H1 (cell line): ENCODE measurements at regions not wholly inside any gene's neighbourhood (a gene's known extent, or its start where the extent isn't known, plus 50 kb on each side); places are given as distances from the start of the nearest gene placed in this dataset.

ENCODE experiments used
- CTCF ChIA-PET: fragments of 300-600 bp; sonication (Branson Sonifier 250); formaldehyde crosslinking; loops from one replicate; lab custom pipeline; 2021; ENCODE audit not compliant: partially characterized antibody; lab: Charles Lee
- POLR2A ChIA-PET: fragments of 300-600 bp; sonication (Branson Sonifier 250); formaldehyde crosslinking; loops from one replicate; lab custom pipeline; 2021; ENCODE audit warnings: inconsistent platforms; ENCODE audit not compliant: partially characterized antibody; lab: Charles Lee
- DNase-seq, 2 experiments: peaks; one replicate each; pipeline versions ENCODE4 v3.0.0 to v3.0.0-alpha.2; 2010 to 2022; ENCODE audit warnings: low spot score in 2 of 2, low read depth in 1 of 2, mixed read lengths in 1 of 2
- FAIRE-seq: peaks from 2 replicates; lab custom pipeline; 2011; peaks lifted over from hg19 to GRCh38; lab: Jason Lieb, UNC
- H2AFZ ChIP-seq: 2 replicates; pipeline ENCODE4 v1.8.1; 2012; ENCODE audit warnings: low read length, inconsistent platforms
- H2AK5ac ChIP-seq: 2 replicates; pipeline ENCODE4 v1.6.1; 2013; ENCODE audit warnings: low read depth, low read length
- H2BK120ac ChIP-seq: replicated peaks from 2 replicates; pipeline ENCODE3; 2013; ENCODE audit warnings: low read depth, low read length, inconsistent platforms
- H2BK12ac ChIP-seq: 2 replicates; pipeline ENCODE4 v1.6.1; 2013; ENCODE audit warnings: low read depth, low read length
- H2BK15ac ChIP-seq: 2 replicates; pipeline ENCODE4 v1.6.1; 2013; ENCODE audit warnings: low read length
- H2BK20ac ChIP-seq: 2 replicates; pipeline ENCODE4 v1.6.1; 2013; ENCODE audit warnings: low read length
- H2BK5ac ChIP-seq: 2 replicates; pipeline ENCODE4 v1.6.1; 2013; ENCODE audit warnings: low read depth, low read length
- H3K14ac ChIP-seq: 2 replicates; pipeline ENCODE4 v1.6.1; 2013; ENCODE audit warnings: inconsistent platforms; ENCODE audit not compliant: insufficient read length
- H3K18ac ChIP-seq: 2 replicates; pipeline ENCODE4 v1.6.1; 2013; ENCODE audit warnings: low read length; ENCODE audit errors: extremely low read depth
- H3K23ac ChIP-seq: 2 replicates; pipeline ENCODE4 v1.6.1; 2013; ENCODE audit warnings: inconsistent platforms; ENCODE audit not compliant: insufficient read length
- H3K23me2 ChIP-seq: 2 replicates; pipeline ENCODE4 v1.6.1; 2013; ENCODE audit warnings: low read depth, low read length
- H3K27ac ChIP-seq: 2 replicates; pipeline ENCODE4 v1.6.1; 2011; ENCODE audit warnings: low read depth, low read length, inconsistent platforms
- H3K27me3 ChIP-seq, 4 experiments: replicated peaks in 1 of 4; 1 replicate in 1 of 4; 2 replicates in 3 of 4; pipeline versions ENCODE4 v1.6.1 to v1.8.1; 2011 to 2013; ENCODE audit warnings: low read length in 3 of 4, mild to moderate bottlenecking in 3 of 4, inconsistent platforms in 2 of 4, mixed read lengths in 2 of 4, moderate library complexity in 1 of 4; ENCODE audit not compliant: control insufficient read depth in 3 of 4, insufficient read depth in 3 of 4; ENCODE audit errors: extremely low read depth in 1 of 4
- H3K36me3 ChIP-seq, 4 experiments: 2 replicates each; pipeline versions ENCODE4 v1.6.1 to v1.8.1; 2011 to 2013; ENCODE audit warnings: mild to moderate bottlenecking in 4 of 4, low read length in 3 of 4, moderate library complexity in 2 of 4, control low read depth in 1 of 4, inconsistent platforms in 1 of 4; ENCODE audit not compliant: insufficient read depth in 4 of 4, control insufficient read depth in 2 of 4
- H3K4ac ChIP-seq: replicated peaks from 2 replicates; pipeline ENCODE3; 2013; ENCODE audit warnings: low read length, low read depth, mixed read lengths, inconsistent platforms; ENCODE audit not compliant: insufficient read length
- H3K4me1 ChIP-seq, 4 experiments: replicated peaks in 1 of 4; 1 replicate in 1 of 4; 2 replicates in 3 of 4; pipeline versions ENCODE4 v1.6.1 to v1.8.1; 2011 to 2013; ENCODE audit warnings: low read length in 3 of 4, inconsistent platforms in 2 of 4, mixed read lengths in 1 of 4; ENCODE audit not compliant: insufficient read depth in 4 of 4, control insufficient read depth in 3 of 4
- H3K4me2 ChIP-seq, 2 experiments: 2 replicates each; pipeline versions ENCODE4 v1.6.1 to v1.8.1; 2011 to 2013; ENCODE audit warnings: low read depth in 2 of 2, low read length in 2 of 2, control low read depth in 1 of 2, inconsistent platforms in 1 of 2, mild to moderate bottlenecking in 1 of 2; ENCODE audit not compliant: insufficient read depth in 1 of 2
- H3K4me3 ChIP-seq, 4 experiments: fragments of 200-600, 300-600 bp in 1 of 4; sonication (generic), shearing (Covaris generic), sonication (Bioruptor Twin) in 1 of 4; 2 replicates each; pipeline versions ENCODE4 v1.5.1 to v1.8.1; 2011 to 2016; ENCODE audit warnings: low read length in 4 of 4, low read depth in 3 of 4, control low read depth in 2 of 4, inconsistent platforms in 2 of 4, mild to moderate bottlenecking in 2 of 4, mixed read lengths in 1 of 4, moderate library complexity in 1 of 4; ENCODE audit not compliant: insufficient read depth in 2 of 4; ENCODE audit errors: extremely low read depth in 1 of 4
- H3K56ac ChIP-seq: replicated peaks from 2 replicates; pipeline ENCODE3; 2013; ENCODE audit warnings: low read depth, mild to moderate bottlenecking, mixed read lengths, low read length, inconsistent platforms; ENCODE audit not compliant: insufficient read length
- H3K79me1 ChIP-seq: 2 replicates; pipeline ENCODE4 v1.6.1; 2013; ENCODE audit warnings: low read depth, low read length, control low read depth
- H3K79me2 ChIP-seq, 2 experiments: 2 replicates each; pipeline versions ENCODE4 v1.6.1 to v1.8.1; 2012 to 2013; ENCODE audit warnings: low read length in 2 of 2, mild to moderate bottlenecking in 2 of 2, inconsistent platforms in 1 of 2; ENCODE audit not compliant: insufficient read depth in 2 of 2, control insufficient read depth in 1 of 2
- H3K9ac ChIP-seq, 4 experiments: replicated peaks in 1 of 4; 1 replicate in 1 of 4; 2 replicates in 3 of 4; pipeline versions ENCODE4 v1.6.1 to v1.8.1; 2011 to 2013; ENCODE audit warnings: low read depth in 3 of 4, low read length in 3 of 4, control low read depth in 2 of 4, mild to moderate bottlenecking in 2 of 4, moderate library complexity in 2 of 4, inconsistent platforms in 1 of 4; ENCODE audit errors: extremely low read depth in 1 of 4
- H3K9me3 ChIP-seq, 2 experiments: 2 replicates each; pipeline versions ENCODE4 v1.6.1 to v1.8.1; 2012 to 2013; ENCODE audit warnings: mild to moderate bottlenecking in 2 of 2, moderate library complexity in 2 of 2, control low read depth in 1 of 2, inconsistent platforms in 1 of 2, low read depth in 1 of 2, low read length in 1 of 2, mixed read lengths in 1 of 2; ENCODE audit not compliant: insufficient read depth in 2 of 2
- H4K20me1 ChIP-seq, 2 experiments: replicated peaks in 1 of 2; 2 replicates each; pipeline versions ENCODE3 to v1.8.1; 2011 to 2013; ENCODE audit warnings: inconsistent platforms in 2 of 2, low read length in 2 of 2, mild to moderate bottlenecking in 1 of 2; ENCODE audit not compliant: insufficient read depth in 2 of 2, control insufficient read depth in 1 of 2
- H4K5ac ChIP-seq: 2 replicates; pipeline ENCODE4 v1.6.1; 2013; ENCODE audit warnings: low read length, low read depth, mixed read lengths, inconsistent platforms; ENCODE audit not compliant: insufficient read length
- H4K8ac ChIP-seq: 2 replicates; pipeline ENCODE4 v1.8.0; 2013; ENCODE audit warnings: mild to moderate bottlenecking, moderate library complexity, low read length, inconsistent platforms; ENCODE audit not compliant: insufficient read depth; ENCODE audit errors: extremely low read depth
- H4K91ac ChIP-seq: replicated peaks from 2 replicates; pipeline ENCODE3; 2013; ENCODE audit warnings: low read length, mixed read lengths, inconsistent platforms; ENCODE audit not compliant: insufficient read length
- ASH2L ChIP-seq: fragments of 200-600, 300-600 bp; sonication (generic); IDR thresholded peaks from one replicate; pipeline ENCODE4 v1.7.1; 2017; ENCODE audit warnings: low read length
- RAD21 ChIP-seq, 2 experiments: IDR thresholded peaks in 1 of 2; conservative IDR thresholded peaks in 1 of 2; 2 replicates each; pipeline ENCODE4 v1.6.1; 2011; ENCODE audit warnings: low read depth in 2 of 2, low read length in 2 of 2, improper control_type of control experiment in 1 of 2, inconsistent platforms in 1 of 2, mild to moderate bottlenecking in 1 of 2, moderate library complexity in 1 of 2
- WGBS, 2 experiments: shearing (Covaris generic) in 1 of 2; methylation state at CpG; one replicate each; pipeline versions ENCODE4 v1.1.6 to v1.1.7; 2013 to 2015; ENCODE audit warnings: low lambda C conversion rate in 2 of 2, mixed read lengths in 2 of 2, inconsistent platforms in 1 of 2, low coverage in 1 of 2, missing lambda C conversion rate in 1 of 2; ENCODE audit not compliant: insufficient replicate concordance in 2 of 2, insufficient coverage in 1 of 2, insufficient read length in 1 of 2; ENCODE audit errors: extremely low coverage in 1 of 2, missing lambda C conversion rate in 1 of 2; 5-methylcytosine and 5-hydroxymethylcytosine counted together
- TF ChIP-seq, protein P1 (sequence below), 3 experiments: IDR thresholded peaks; 1 replicate in 2 of 3; 2 replicates in 1 of 3; pipeline versions ENCODE4 v1.5.1 to v1.6.1; 2011; ENCODE audit warnings: low read length in 3 of 3, mild to moderate bottlenecking in 3 of 3, inconsistent platforms in 2 of 3, low read depth in 1 of 3, moderate library complexity in 1 of 3; ENCODE audit not compliant: insufficient read depth in 1 of 3; ENCODE audit errors: control extremely low read depth in 1 of 3

DNA sequence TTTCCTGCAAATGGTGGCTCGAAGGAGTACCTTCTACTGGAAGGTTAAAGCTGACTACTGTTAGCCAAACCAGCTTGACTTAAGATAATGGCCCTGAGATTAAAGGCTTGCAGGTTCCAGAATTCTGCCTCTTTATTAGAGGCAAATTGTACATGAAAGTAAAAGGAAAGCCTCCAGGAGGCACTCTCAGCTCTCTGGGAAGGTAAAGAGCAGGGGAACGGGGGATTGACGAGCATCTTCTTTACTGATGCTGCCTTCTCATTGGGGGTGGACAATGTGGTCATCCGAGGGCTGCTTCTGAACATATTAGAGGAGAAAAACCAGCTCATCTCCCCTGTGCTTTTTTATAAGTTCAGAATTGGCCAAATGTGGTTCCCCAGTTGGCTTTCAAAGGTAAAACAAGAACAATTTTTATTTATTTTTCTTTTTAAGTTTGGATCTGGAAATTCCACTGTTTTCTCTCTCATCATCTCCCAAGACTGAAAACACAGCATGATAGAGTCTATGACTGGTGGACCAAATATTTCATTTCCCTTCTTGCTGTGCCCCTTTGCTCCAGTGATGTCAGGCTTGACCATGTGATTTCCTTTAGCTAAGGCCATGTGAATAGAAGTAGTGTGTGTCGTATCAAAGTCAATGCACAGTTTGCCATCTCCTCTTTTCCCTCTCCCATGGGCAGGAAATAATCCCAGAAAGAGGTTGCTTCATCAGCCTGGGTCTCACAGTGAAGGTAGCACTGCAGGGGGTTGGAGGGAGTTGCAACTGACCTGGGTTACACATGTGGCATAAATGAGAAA is 292.7 kb downstream of the PRDM2 start:
- CTCF ChIA-PET, result interaction anchor here (0.7 to 2.2 kb wide), 6 partner anchors 25 to 347 kb away, joined by 3 to 5 read pairs (median 3); no protein-coding TSS in a partner anchor
- H3K27ac ChIP-seq, result no peak overlapping the region
- H4K91ac ChIP-seq, result no peak overlapping the region
- FAIRE-seq (no peak), DNase-seq (no peak)
- no peaks in the 10 kb centered on the region for H3K79me1 ChIP-seq
- POLR2A ChIA-PET, result no interaction called here
- H3K9ac ChIP-seq, result no peak overlapping the region; a peak in 1 of 7 replicates
- H3K4me3 ChIP-seq, result no peak overlapping the region
- H2BK5ac ChIP-seq, result no peak overlapping the region
- no peak overlapping the region for H2AK5ac ChIP-seq
- no peaks in the 10 kb centered on the region for H3K36me3 ChIP-seq
- H2BK15ac ChIP-seq, result no peak overlapping the region
- no peak overlapping the region for H2AFZ ChIP-seq
- no peak overlapping the region for H2BK12ac ChIP-seq
- no peak overlapping the region for H3K14ac ChIP-seq
- WGBS, 2 experiments, result 78% methylated on average over 5 of the region's 5 CpGs; no CpG with 5 or more reads in 1 of the 2 experiments
- no peaks in the 10 kb centered on the region for H3K27me3 ChIP-seq
- no peak overlapping the region for H3K4me2 ChIP-seq
- H3K79me2 ChIP-seq, result no peaks in the 10 kb centered on the region
- no peaks in the 10 kb centered on the region for H3K23me2 ChIP-seq
- peaks cover 0 to 2% (median 0%) of the 10 kb centered on the region in 4 experiments; a peak in 1 of 7 replicates for H3K4me1 ChIP-seq
- no peak overlapping the region for H3K4ac ChIP-seq
- no peak overlapping the region for H3K23ac ChIP-seq
- no peak overlapping the region for H2BK20ac ChIP-seq
- TF ChIP-seq ASH2L (no peak), RAD21 (IDR thresholded peaks at IDR 0.05 in 1 of 2, conservative IDR thresholded peaks at IDR 0.05 in 1 of 2; ENCODE audit: low read depth in 2 of 2, low read length in 2 of 2) (peak; percentile 42 to 63)
- TF ChIP-seq, protein P1, sequence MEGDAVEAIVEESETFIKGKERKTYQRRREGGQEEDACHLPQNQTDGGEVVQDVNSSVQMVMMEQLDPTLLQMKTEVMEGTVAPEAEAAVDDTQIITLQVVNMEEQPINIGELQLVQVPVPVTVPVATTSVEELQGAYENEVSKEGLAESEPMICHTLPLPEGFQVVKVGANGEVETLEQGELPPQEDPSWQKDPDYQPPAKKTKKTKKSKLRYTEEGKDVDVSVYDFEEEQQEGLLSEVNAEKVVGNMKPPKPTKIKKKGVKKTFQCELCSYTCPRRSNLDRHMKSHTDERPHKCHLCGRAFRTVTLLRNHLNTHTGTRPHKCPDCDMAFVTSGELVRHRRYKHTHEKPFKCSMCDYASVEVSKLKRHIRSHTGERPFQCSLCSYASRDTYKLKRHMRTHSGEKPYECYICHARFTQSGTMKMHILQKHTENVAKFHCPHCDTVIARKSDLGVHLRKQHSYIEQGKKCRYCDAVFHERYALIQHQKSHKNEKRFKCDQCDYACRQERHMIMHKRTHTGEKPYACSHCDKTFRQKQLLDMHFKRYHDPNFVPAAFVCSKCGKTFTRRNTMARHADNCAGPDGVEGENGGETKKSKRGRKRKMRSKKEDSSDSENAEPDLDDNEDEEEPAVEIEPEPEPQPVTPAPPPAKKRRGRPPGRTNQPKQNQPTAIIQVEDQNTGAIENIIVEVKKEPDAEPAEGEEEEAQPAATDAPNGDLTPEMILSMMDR (IDR thresholded peaks at IDR 0.05; ENCODE audit: control extremely low read depth in 1 of 3, insufficient read depth in 1 of 3, low read depth in 1 of 3, low read length in 3 of 3), result peak in 2 of 3 experiments; percentile 24 to 25; a peak in 2 of 4 replicates
- TF ChIP-seq, all 59 proteins: peak for 2
- Histone ChIP-seq H4K5ac (no peak overlapping the region), H3K9me3 (peaks cover 11 to 19% of the 10 kb centered on the region in 2 experiments), H4K20me1 (no peaks in the 10 kb centered on the region), H3K18ac (no peak overlapping the region), H3K56ac (no peak overlapping the region), H2BK120ac (no peak overlapping the region), H4K8ac (no peak overlapping the region)
